ENCODE measurements at regions not wholly inside any gene's neighbourhood (a gene's known extent, or its start where the extent isn't known, plus 50 kb on each side); places are given as distances from the start of the nearest gene placed in this dataset.
"Not testable (repeated sequence)": the region's sequence is repeated elsewhere in the genome, so short reads cannot be mapped to it uniquely, and the experiment has no call there.

DNA sequence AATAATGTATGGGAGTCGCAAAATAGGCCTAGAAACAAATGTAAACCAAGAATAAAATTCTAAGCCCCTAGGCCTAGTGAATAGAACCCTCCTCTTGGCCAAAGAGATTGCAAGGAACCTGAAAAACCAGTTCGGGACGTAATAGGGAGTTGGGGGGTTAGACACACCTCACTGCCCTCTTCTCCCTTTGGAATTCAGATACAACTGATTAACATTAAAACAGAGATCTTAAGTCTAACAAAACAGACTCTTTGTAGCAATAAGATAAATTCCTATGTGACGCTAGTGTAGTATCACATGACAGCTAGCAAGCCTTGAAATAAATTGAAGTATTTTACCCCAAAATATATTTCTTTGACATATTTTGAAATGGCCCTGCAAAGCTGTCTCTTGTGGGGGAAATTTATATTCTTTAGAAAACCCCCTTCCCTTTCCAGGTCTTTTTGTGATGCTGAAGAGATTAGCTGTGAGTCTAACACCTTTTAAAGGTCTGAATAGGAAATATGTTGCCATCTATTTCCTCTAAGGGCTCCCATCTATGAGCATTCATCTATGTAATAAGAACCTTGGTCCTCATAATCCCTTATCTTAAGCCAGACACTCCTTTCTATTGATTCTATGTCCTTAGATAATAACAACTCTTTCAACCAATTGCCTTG, 623.4 kb upstream of the NRG3 start:
- no peak for TF ChIP-seq CTCF (IDR thresholded peaks at IDR 0.05; ENCODE audit: insufficient read depth in 1 of 2, low read depth in 1 of 2, low read length in 1 of 2, severe bottlenecking in 1 of 2, unreplicated experiment in 1 of 2)
- intact Hi-C loops (cut with micrococcal nuclease; ENCODE audit: unreplicated experiment), result no loop called here
- H3K27me3 Mint-ChIP-seq (ENCODE audit: insufficient read depth, unreplicated experiment), result no peaks in the 10 kb centered on the region
- H3K4me3 Mint-ChIP-seq (ENCODE audit: unreplicated experiment), result no peak overlapping the region
- ChIA-PET CTCF (no interaction called here), POLR2A (no interaction called here)
- Histone ChIP-seq H3K27me3 (replicated peaks; ENCODE audit: control insufficient read depth, insufficient read depth, low read length) (no peaks in the 10 kb centered on the region), H3K36me3 (ENCODE audit: control insufficient read depth, insufficient read depth, low read length) (no peaks in the 10 kb centered on the region), H3K4me3 (ENCODE audit: low read depth, low read length) (no peak overlapping the region), H3K9me3 (no peaks in the 10 kb centered on the region), H3K4me1 (0 out of 2 replicates have a peak, but pooled peaks cover 3% of the 10 kb centered on the region)
- DNase-seq, result peak in 1 of 2 experiments; percentile 9
- BruUV-seq (replicated peaks), result no TSS peak
- H3K9me3 Mint-ChIP-seq (ENCODE audit: unreplicated experiment), result no peaks in the 10 kb centered on the region
- H3K27ac Mint-ChIP-seq (ENCODE audit: unreplicated experiment), result no peak overlapping the region
- H3K4me1 Mint-ChIP-seq (ENCODE audit: low read depth, unreplicated experiment), result no peaks in the 10 kb centered on the region
- H3K36me3 Mint-ChIP-seq (ENCODE audit: insufficient read depth, unreplicated experiment), result no peaks in the 10 kb centered on the region

DNA sequence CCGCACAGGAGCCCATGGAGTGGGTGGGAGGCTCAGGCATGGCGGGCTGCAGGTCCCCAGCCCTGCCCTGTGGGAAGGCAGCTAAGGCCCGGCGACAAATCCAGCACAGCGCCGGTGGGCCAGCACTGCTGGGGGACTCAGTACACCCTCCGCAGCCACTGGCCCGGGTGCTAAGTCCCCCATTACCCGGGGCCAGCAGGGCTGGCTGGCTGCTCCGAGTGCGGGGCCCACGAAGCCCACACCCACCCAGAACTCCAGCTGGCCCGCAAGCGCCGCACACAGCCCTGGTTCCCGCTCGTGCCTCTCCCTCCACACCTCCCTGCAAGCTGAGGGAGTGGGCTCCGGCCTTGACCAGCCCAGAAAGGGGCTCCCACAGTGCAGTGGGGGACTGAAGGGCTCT, 610.0 kb upstream of the NRG3 start:
- H3K36me3 ChIP-seq (ENCODE audit: control insufficient read depth, insufficient read depth, low read length); H3K9me3 Mint-ChIP-seq (ENCODE audit: unreplicated experiment); H3K27me3 ChIP-seq (replicated peaks; ENCODE audit: control insufficient read depth, insufficient read depth, low read length); DNase-seq; H3K4me3 ChIP-seq (ENCODE audit: low read depth, low read length); H3K27me3 Mint-ChIP-seq (ENCODE audit: insufficient read depth, unreplicated experiment); H3K9me3 ChIP-seq; H3K4me1 Mint-ChIP-seq (ENCODE audit: low read depth, unreplicated experiment); CTCF ChIA-PET; H3K4me3 Mint-ChIP-seq (ENCODE audit: unreplicated experiment); H3K4me1 ChIP-seq; POLR2A ChIA-PET; H3K36me3 Mint-ChIP-seq (ENCODE audit: insufficient read depth, unreplicated experiment); intact Hi-C loops (cut with micrococcal nuclease; ENCODE audit: unreplicated experiment); BruUV-seq (replicated peaks); H3K27ac Mint-ChIP-seq (ENCODE audit: unreplicated experiment): not testable (repeated sequence)

GRCh38 chr10:81270051-81270450, 604.9 kb upstream of the NRG3 start:
- Mint-ChIP-seq H3K4me1 (ENCODE audit: low read depth, unreplicated experiment) (no peaks in the 10 kb centered on the region), H3K27me3 (ENCODE audit: insufficient read depth, unreplicated experiment) (no peaks in the 10 kb centered on the region), H3K4me3 (ENCODE audit: unreplicated experiment) (no peak overlapping the region), H3K27ac (ENCODE audit: unreplicated experiment) (no peak overlapping the region), H3K9me3 (ENCODE audit: unreplicated experiment) (peaks cover 12% of the 10 kb centered on the region), H3K36me3 (ENCODE audit: insufficient read depth, unreplicated experiment) (no peaks in the 10 kb centered on the region)
- no peak for TF ChIP-seq CTCF (IDR thresholded peaks at IDR 0.05; ENCODE audit: insufficient read depth in 1 of 2, low read depth in 1 of 2, low read length in 1 of 2, severe bottlenecking in 1 of 2, unreplicated experiment in 1 of 2)
- H3K27me3 ChIP-seq (replicated peaks; ENCODE audit: control insufficient read depth, insufficient read depth, low read length), result no peaks in the 10 kb centered on the region
- no peaks in the 10 kb centered on the region for H3K9me3 ChIP-seq
- intact Hi-C loops (cut with micrococcal nuclease; ENCODE audit: unreplicated experiment), result no loop called here
- H3K4me3 ChIP-seq (ENCODE audit: low read depth, low read length), result no peak overlapping the region
- no peaks in the 10 kb centered on the region for H3K4me1 ChIP-seq
- H3K36me3 ChIP-seq (ENCODE audit: control insufficient read depth, insufficient read depth, low read length), result no peaks in the 10 kb centered on the region
- CTCF ChIA-PET, result no interaction called here
- BruUV-seq (replicated peaks), result no TSS peak
- no peak for DNase-seq
- POLR2A ChIA-PET, result no interaction called here
